HG03439 (cell line): ENCODE measurements at regions not wholly inside any gene's neighbourhood (a gene's known extent, or its start where the extent isn't known, plus 50 kb on each side); places are given as distances from the start of the nearest gene placed in this dataset.

ENCODE experiments used
- ATAC-seq: cut with Tn5 transposase; IDR thresholded peaks from one replicate; pipeline ENCODE4 v1.9.1; 2021; ENCODE audit warnings: mild to moderate bottlenecking, moderate library complexity; ENCODE audit not compliant: unreplicated experiment

- no peak for ATAC-seq
Measured at GRCh38 chr4:14853176-14853943, 148.9 kb upstream of the CPEB2 start.

- ATAC-seq = no peak
Measured at GRCh38 chr4:14855719-14856061, 146.6 kb upstream of the CPEB2 start.

- peak; percentile 99 for ATAC-seq
Measured at GRCh38 chr4:14856062-14856933, 146.0 kb upstream of the CPEB2 start.

- ATAC-seq = no peak
Measured at GRCh38 chr4:14856934-14857235, 145.4 kb upstream of the CPEB2 start.

- ATAC-seq = no peak
Measured at GRCh38 chr4:14857475-14857874, 144.8 kb upstream of the CPEB2 start.

- no peak for ATAC-seq
Measured at GRCh38 chr4:14857981-14858380, 144.3 kb upstream of the CPEB2 start.

GRCh38 chr4:14862891-14863290, 139.4 kb upstream of the CPEB2 start:
- ATAC-seq = no peak

- no peak for ATAC-seq
Measured at GRCh38 chr4:14863418-14864364, 138.6 kb upstream of the CPEB2 start.

- ATAC-seq = no peak
Measured at GRCh38 chr4:14864365-14865030, 137.8 kb upstream of the CPEB2 start.

- ATAC-seq = no peak
Measured at GRCh38 chr4:14865031-14865366, 137.3 kb upstream of the CPEB2 start.

GRCh38 chr4:14865804-14866203, 136.5 kb upstream of the CPEB2 start:
- no peak for ATAC-seq

GRCh38 chr4:14867847-14868246, 134.4 kb upstream of the CPEB2 start:
- no peak for ATAC-seq

- ATAC-seq = peak; percentile 45
Measured at GRCh38 chr4:14868426-14869395, 133.6 kb upstream of the CPEB2 start.

- ATAC-seq = no peak
Measured at GRCh38 chr4:14871676-14872430, 130.4 kb upstream of the CPEB2 start.

GRCh38 chr4:14874990-14875389, 127.3 kb upstream of the CPEB2 start:
- ATAC-seq = peak; percentile 79

GRCh38 chr4:14877246-14878225, 124.7 kb upstream of the CPEB2 start:
- no peak for ATAC-seq

- ATAC-seq = no peak
Measured at GRCh38 chr4:14878681-14879080, 123.6 kb upstream of the CPEB2 start.

GRCh38 chr4:14879683-14880082, 122.6 kb upstream of the CPEB2 start:
- no peak for ATAC-seq
